ENCODE measurements at regions not wholly inside any gene's neighbourhood (a gene's known extent, or its start where the extent isn't known, plus 50 kb on each side); places are given as distances from the start of the nearest gene placed in this dataset.
"Not testable (repeated sequence)": the region's sequence is repeated elsewhere in the genome, so short reads cannot be mapped to it uniquely, and the experiment has no call there.

- Histone ChIP-seq H3K36me3 (ENCODE audit: control insufficient read depth in 2 of 2, insufficient read depth in 2 of 2, low read length in 2 of 2) (no peaks in the 10 kb centered on the region), H3K9me3 (ENCODE audit: control insufficient read depth in 2 of 2, low read length in 2 of 2) (peaks cover 0 to 2% of the 10 kb centered on the region in 2 donors), H3K4me1 (ENCODE audit: control insufficient read depth, insufficient read depth, low read length) (no peaks in the 10 kb centered on the region), H3K27ac (ENCODE audit: low read length) (no peak overlapping the region), H3K4me3 (ENCODE audit: low read length in 2 of 2) (no peak overlapping the region), H3K9ac (ENCODE audit: low read length in 2 of 2) (no peak overlapping the region), H3K27me3 (ENCODE audit: control insufficient read depth in 1 of 2, insufficient read depth in 2 of 2, low read length in 2 of 2) (no peaks in the 10 kb centered on the region)
These were observed 155.7 kb downstream of the SEC23A start for GRCh38 chr14:38947343-38947742.

- H3K9ac ChIP-seq (ENCODE audit: low read length in 2 of 2), result no peak overlapping the region
- H3K36me3 ChIP-seq (ENCODE audit: control insufficient read depth in 2 of 2, insufficient read depth in 2 of 2, low read length in 2 of 2), result no peaks in the 10 kb centered on the region
- no peak overlapping the region for H3K4me3 ChIP-seq (ENCODE audit: low read length in 2 of 2)
- H3K4me1 ChIP-seq (ENCODE audit: control insufficient read depth, insufficient read depth, low read length), result no peaks in the 10 kb centered on the region
- peaks cover 0 to 2% of the 10 kb centered on the region in 2 donors for H3K9me3 ChIP-seq (ENCODE audit: control insufficient read depth in 2 of 2, low read length in 2 of 2)
- no peak overlapping the region for H3K27ac ChIP-seq (ENCODE audit: low read length)
- H3K27me3 ChIP-seq (ENCODE audit: control insufficient read depth in 1 of 2, insufficient read depth in 2 of 2, low read length in 2 of 2), result no peaks in the 10 kb centered on the region
These were observed 158.3 kb downstream of the SEC23A start for GRCh38 chr14:38944691-38945090.

DNA sequence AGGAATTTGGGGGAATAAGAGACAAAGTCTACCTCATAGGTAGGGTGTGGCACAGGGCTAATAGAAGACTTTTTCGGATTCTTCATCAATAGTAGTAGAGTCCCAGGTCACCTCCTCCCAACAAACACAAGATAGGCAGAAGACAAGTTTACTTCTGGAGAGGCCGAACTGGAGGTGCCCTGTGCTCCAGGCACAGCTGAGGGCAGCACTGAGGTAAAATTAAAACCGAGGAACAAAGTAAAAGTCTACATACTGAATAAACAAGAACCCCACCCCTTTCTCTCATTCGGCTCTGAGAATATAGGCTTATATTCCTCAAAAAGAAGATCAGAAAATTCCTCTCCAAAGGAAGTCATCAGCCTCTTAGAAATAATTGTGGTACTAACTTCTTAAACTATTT, 161.5 kb downstream of the SEC23A start:
- Histone ChIP-seq H3K9me3 (ENCODE audit: control insufficient read depth in 2 of 2, low read length in 2 of 2) (peaks cover 0 to 2% of the 10 kb centered on the region in 2 donors), H3K4me3 (ENCODE audit: low read length in 2 of 2) (no peak overlapping the region), H3K9ac (ENCODE audit: low read length in 2 of 2) (no peak overlapping the region)

GRCh38 chr14:38932653-38933000, 170.4 kb downstream of the SEC23A start:
- H3K27ac ChIP-seq (ENCODE audit: low read length); H3K4me3 ChIP-seq (ENCODE audit: low read length in 2 of 2); H3K4me1 ChIP-seq (ENCODE audit: control insufficient read depth, insufficient read depth, low read length); H3K9me3 ChIP-seq (ENCODE audit: control insufficient read depth in 2 of 2, low read length in 2 of 2); H3K27me3 ChIP-seq (ENCODE audit: control insufficient read depth in 1 of 2, insufficient read depth in 2 of 2, low read length in 2 of 2); H3K9ac ChIP-seq (ENCODE audit: low read length in 2 of 2); H3K36me3 ChIP-seq (ENCODE audit: control insufficient read depth in 2 of 2, insufficient read depth in 2 of 2, low read length in 2 of 2): not testable (repeated sequence)

More for the DNA sequence above, 161.5 kb downstream of the SEC23A start:
- Histone ChIP-seq H3K27ac (ENCODE audit: low read length) (no peak overlapping the region), H3K36me3 (ENCODE audit: control insufficient read depth in 2 of 2, insufficient read depth in 2 of 2, low read length in 2 of 2) (no peaks in the 10 kb centered on the region), H3K27me3 (ENCODE audit: control insufficient read depth in 1 of 2, insufficient read depth in 2 of 2, low read length in 2 of 2) (no peaks in the 10 kb centered on the region), H3K4me1 (ENCODE audit: control insufficient read depth, insufficient read depth, low read length) (no peaks in the 10 kb centered on the region)

GRCh38 chr14:38931969-38932652, 170.9 kb downstream of the SEC23A start:
- no peaks in the 10 kb centered on the region for H3K36me3 ChIP-seq (ENCODE audit: control insufficient read depth in 2 of 2, insufficient read depth in 2 of 2, low read length in 2 of 2)
- no peaks in the 10 kb centered on the region for H3K9me3 ChIP-seq (ENCODE audit: control insufficient read depth in 2 of 2, low read length in 2 of 2)
- no peaks in the 10 kb centered on the region for H3K27me3 ChIP-seq (ENCODE audit: control insufficient read depth in 1 of 2, insufficient read depth in 2 of 2, low read length in 2 of 2)
- H3K27ac ChIP-seq (ENCODE audit: low read length), result no peak overlapping the region
- H3K4me3 ChIP-seq (ENCODE audit: low read length in 2 of 2), result no peak overlapping the region
- no peak overlapping the region for H3K9ac ChIP-seq (ENCODE audit: low read length in 2 of 2)
- no peaks in the 10 kb centered on the region for H3K4me1 ChIP-seq (ENCODE audit: control insufficient read depth, insufficient read depth, low read length)

DNA sequence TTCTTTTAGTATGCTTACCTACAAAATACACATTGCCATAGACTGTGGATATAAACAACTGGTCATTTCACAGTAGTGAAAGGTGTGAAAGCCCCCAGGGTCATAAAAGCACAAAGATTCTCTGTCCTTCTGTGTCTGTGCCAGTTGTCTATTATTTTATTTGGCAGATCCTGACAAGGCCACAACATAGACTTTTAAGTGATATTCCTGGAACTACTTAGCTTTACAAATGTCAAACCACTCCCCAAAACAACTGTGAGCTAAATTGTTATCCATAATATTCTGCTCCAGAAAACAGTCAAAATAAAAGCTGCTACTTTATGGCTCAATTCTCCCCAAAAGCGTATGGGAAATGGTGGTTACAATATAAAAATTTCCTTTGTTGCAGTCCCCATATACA, 172.1 kb downstream of the SEC23A start:
- Histone ChIP-seq H3K27ac (ENCODE audit: low read length) (no peak overlapping the region), H3K4me3 (ENCODE audit: low read length in 2 of 2) (no peak overlapping the region), H3K9me3 (ENCODE audit: control insufficient read depth in 2 of 2, low read length in 2 of 2) (no peaks in the 10 kb centered on the region), H3K27me3 (ENCODE audit: control insufficient read depth in 1 of 2, insufficient read depth in 2 of 2, low read length in 2 of 2) (no peaks in the 10 kb centered on the region), H3K9ac (ENCODE audit: low read length in 2 of 2) (no peak overlapping the region), H3K4me1 (ENCODE audit: control insufficient read depth, insufficient read depth, low read length) (no peaks in the 10 kb centered on the region), H3K36me3 (ENCODE audit: control insufficient read depth in 2 of 2, insufficient read depth in 2 of 2, low read length in 2 of 2) (no peaks in the 10 kb centered on the region)

DNA sequence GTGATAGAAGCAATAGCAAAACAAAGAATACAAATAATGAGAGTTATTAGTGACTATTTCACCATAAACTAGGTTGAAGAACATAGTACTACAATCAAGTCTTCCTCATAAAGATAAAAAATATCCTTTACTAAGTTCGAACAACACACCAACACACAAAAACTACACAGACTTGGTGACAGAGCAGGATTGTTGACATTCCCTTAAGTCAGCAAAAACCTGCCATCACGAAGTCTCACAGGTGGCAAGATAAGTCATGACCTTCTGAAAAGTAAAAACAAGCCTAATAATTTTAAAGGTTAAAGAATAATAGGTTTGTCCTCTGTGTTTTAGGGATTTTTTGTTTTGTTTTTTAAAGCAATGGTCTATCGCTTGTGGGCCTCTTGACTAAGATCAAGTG, 173.0 kb downstream of the SEC23A start:
- no peak overlapping the region for H3K4me3 ChIP-seq (ENCODE audit: low read length in 2 of 2)
- no peaks in the 10 kb centered on the region for H3K27me3 ChIP-seq (ENCODE audit: control insufficient read depth in 1 of 2, insufficient read depth in 2 of 2, low read length in 2 of 2)
- no peaks in the 10 kb centered on the region for H3K36me3 ChIP-seq (ENCODE audit: control insufficient read depth in 2 of 2, insufficient read depth in 2 of 2, low read length in 2 of 2)
- no peaks in the 10 kb centered on the region for H3K4me1 ChIP-seq (ENCODE audit: control insufficient read depth, insufficient read depth, low read length)
- H3K9me3 ChIP-seq (ENCODE audit: control insufficient read depth in 2 of 2, low read length in 2 of 2), result no peaks in the 10 kb centered on the region
- no peak overlapping the region for H3K27ac ChIP-seq (ENCODE audit: low read length)
- no peak overlapping the region for H3K9ac ChIP-seq (ENCODE audit: low read length in 2 of 2)

GRCh38 chr14:38929416-38929815, 173.6 kb downstream of the SEC23A start:
- no peak overlapping the region for H3K9ac ChIP-seq (ENCODE audit: low read length in 2 of 2)
- no peak overlapping the region for H3K4me3 ChIP-seq (ENCODE audit: low read length in 2 of 2)

DNA sequence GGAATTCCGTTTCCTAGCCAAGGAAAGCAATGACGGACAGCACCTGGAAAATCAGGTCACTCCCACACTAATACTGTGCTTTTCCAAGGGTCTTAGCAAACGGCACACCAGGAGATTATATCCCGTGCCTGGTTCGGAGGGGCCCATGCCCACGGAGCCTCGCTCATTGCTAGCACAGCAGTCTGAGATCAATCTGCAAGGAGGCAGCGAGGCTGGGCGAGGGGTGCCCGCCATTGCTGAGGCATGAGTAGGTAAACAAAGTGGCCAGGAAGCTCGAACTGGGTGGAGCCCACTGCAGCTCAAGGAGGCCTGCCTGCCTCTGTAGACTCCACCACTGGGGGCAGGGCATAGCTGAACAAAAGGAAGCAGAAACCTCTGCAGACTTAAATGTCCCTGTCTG, 181.1 kb downstream of the SEC23A start:
- H3K36me3 ChIP-seq (ENCODE audit: control insufficient read depth in 2 of 2, insufficient read depth in 2 of 2, low read length in 2 of 2); H3K9me3 ChIP-seq (ENCODE audit: control insufficient read depth in 2 of 2, low read length in 2 of 2); H3K4me1 ChIP-seq (ENCODE audit: control insufficient read depth, insufficient read depth, low read length); H3K9ac ChIP-seq (ENCODE audit: low read length in 2 of 2); H3K27ac ChIP-seq (ENCODE audit: low read length); H3K27me3 ChIP-seq (ENCODE audit: control insufficient read depth in 1 of 2, insufficient read depth in 2 of 2, low read length in 2 of 2); H3K4me3 ChIP-seq (ENCODE audit: low read length in 2 of 2): not testable (repeated sequence)

More at GRCh38 chr14:38929416-38929815, 173.6 kb downstream of the SEC23A start:
- no peaks in the 10 kb centered on the region for H3K4me1 ChIP-seq (ENCODE audit: control insufficient read depth, insufficient read depth, low read length)
- H3K27me3 ChIP-seq (ENCODE audit: control insufficient read depth in 1 of 2, insufficient read depth in 2 of 2, low read length in 2 of 2), result no peaks in the 10 kb centered on the region
- no peaks in the 10 kb centered on the region for H3K36me3 ChIP-seq (ENCODE audit: control insufficient read depth in 2 of 2, insufficient read depth in 2 of 2, low read length in 2 of 2)
- H3K9me3 ChIP-seq (ENCODE audit: control insufficient read depth in 2 of 2, low read length in 2 of 2), result no peaks in the 10 kb centered on the region
- no peak overlapping the region for H3K27ac ChIP-seq (ENCODE audit: low read length)

- Histone ChIP-seq H3K27me3 (ENCODE audit: control insufficient read depth in 1 of 2, insufficient read depth in 2 of 2, low read length in 2 of 2) (peaks cover 0 to 2% of the 10 kb centered on the region in 2 donors), H3K27ac (ENCODE audit: low read length) (no peak overlapping the region), H3K9ac (ENCODE audit: low read length in 2 of 2) (no peak overlapping the region), H3K4me3 (ENCODE audit: low read length in 2 of 2) (no peak overlapping the region), H3K4me1 (ENCODE audit: control insufficient read depth, insufficient read depth, low read length) (no peaks in the 10 kb centered on the region), H3K9me3 (ENCODE audit: control insufficient read depth in 2 of 2, low read length in 2 of 2) (no peaks in the 10 kb centered on the region), H3K36me3 (ENCODE audit: control insufficient read depth in 2 of 2, insufficient read depth in 2 of 2, low read length in 2 of 2) (no peaks in the 10 kb centered on the region)
These were observed 187.9 kb downstream of the SEC23A start for GRCh38 chr14:38915125-38915524.

- H3K9me3 ChIP-seq (ENCODE audit: control insufficient read depth in 2 of 2, low read length in 2 of 2), result no peaks in the 10 kb centered on the region
- H3K36me3 ChIP-seq (ENCODE audit: control insufficient read depth in 2 of 2, insufficient read depth in 2 of 2, low read length in 2 of 2), result no peaks in the 10 kb centered on the region
- H3K27me3 ChIP-seq (ENCODE audit: control insufficient read depth in 1 of 2, insufficient read depth in 2 of 2, low read length in 2 of 2), result peaks cover 0 to 2% of the 10 kb centered on the region in 2 donors
- no peak overlapping the region for H3K4me3 ChIP-seq (ENCODE audit: low read length in 2 of 2)
- H3K9ac ChIP-seq (ENCODE audit: low read length in 2 of 2), result no peak overlapping the region
- no peaks in the 10 kb centered on the region for H3K4me1 ChIP-seq (ENCODE audit: control insufficient read depth, insufficient read depth, low read length)
- H3K27ac ChIP-seq (ENCODE audit: low read length), result no peak overlapping the region
These were observed 192.9 kb downstream of the SEC23A start for GRCh38 chr14:38910092-38910491.

All from stomach smooth muscle (tissue), 2 donors.